ENCODE measurements at regions not wholly inside any gene's neighbourhood (a gene's known extent, or its start where the extent isn't known, plus 50 kb on each side); places are given as distances from the start of the nearest gene placed in this dataset.

- TF ChIP-seq CTCF (IDR thresholded peaks at IDR 0.05) (no peak), POLR2A (IDR thresholded peaks at IDR 0.05) (no peak)
These were observed 63.0 kb upstream of the AGA start for GRCh38 chr4:177505171-177505615.
